Trophoblast cell (in vitro differentiated cells and primary cell): ENCODE measurements at regions not wholly inside any gene's neighbourhood (a gene's known extent, or its start where the extent isn't known, plus 50 kb on each side); places are given as distances from the start of the nearest gene placed in this dataset.

Experiments
- DNase-seq, 2 donors: peaks; one replicate each; pipeline ENCODE4 v3.0.0-alpha.2; 2016
- H2AFZ ChIP-seq: 2 replicates; pipeline ENCODE4 v1.6.1; 2013; ENCODE audit warnings: low read length, moderate library complexity, mild to moderate bottlenecking; ENCODE audit not compliant: insufficient read depth, poor library complexity
- H2AK5ac ChIP-seq: 2 replicates; pipeline ENCODE4 v1.6.1; 2013; ENCODE audit warnings: mild to moderate bottlenecking, low read length
- H2BK120ac ChIP-seq: 2 replicates; pipeline ENCODE4 v1.6.1; 2013; ENCODE audit warnings: low read length, mild to moderate bottlenecking, moderate library complexity; ENCODE audit not compliant: insufficient read depth, poor library complexity
- H2BK12ac ChIP-seq: 2 replicates; pipeline ENCODE4 v1.6.1; 2013; ENCODE audit warnings: mild to moderate bottlenecking, low read length, moderate library complexity
- H2BK5ac ChIP-seq: 2 replicates; pipeline ENCODE4 v1.6.1; 2013; ENCODE audit warnings: low read length, low read depth, moderate library complexity, mild to moderate bottlenecking; ENCODE audit not compliant: poor library complexity
- H3K14ac ChIP-seq: 2 replicates; pipeline ENCODE4 v1.6.1; 2013; ENCODE audit warnings: mild to moderate bottlenecking, low read length
- H3K18ac ChIP-seq: 2 replicates; pipeline ENCODE4 v1.6.1; 2013; ENCODE audit warnings: mild to moderate bottlenecking, low read length
- H3K23ac ChIP-seq: 2 replicates; pipeline ENCODE4 v1.6.1; 2013; ENCODE audit warnings: low read length
- H3K27ac ChIP-seq: 2 replicates; pipeline ENCODE4 v1.5.1; 2013; ENCODE audit warnings: low read depth, mild to moderate bottlenecking, inconsistent platforms, low read length, moderate library complexity
- H3K27me3 ChIP-seq: 2 replicates; pipeline ENCODE4 v1.6.1; 2013; ENCODE audit warnings: inconsistent platforms, mild to moderate bottlenecking, low read length, moderate library complexity; ENCODE audit not compliant: insufficient read depth
- H3K36me3 ChIP-seq, 2 experiments: 1 replicate in 1 of 2; 2 replicates in 1 of 2; pipeline ENCODE4 v1.6.1; 2013; ENCODE audit warnings: low read length in 2 of 2, mild to moderate bottlenecking in 2 of 2, moderate library complexity in 1 of 2; ENCODE audit not compliant: insufficient read depth in 2 of 2, control insufficient read depth in 1 of 2
- H3K4ac ChIP-seq: 2 replicates; pipeline ENCODE4 v1.6.1; 2013; ENCODE audit warnings: low read depth, mild to moderate bottlenecking, low read length, moderate library complexity
- H3K4me1 ChIP-seq, 2 experiments: 1 replicate in 1 of 2; 2 replicates in 1 of 2; pipeline ENCODE4 v1.6.1; 2013; ENCODE audit warnings: low read length in 2 of 2, mild to moderate bottlenecking in 2 of 2, moderate library complexity in 1 of 2; ENCODE audit not compliant: insufficient read depth in 2 of 2, control insufficient read depth in 1 of 2
- H3K4me2 ChIP-seq: 2 replicates; pipeline ENCODE4 v1.6.1; 2013; ENCODE audit warnings: inconsistent platforms, mild to moderate bottlenecking, low read length, moderate library complexity
- H3K4me3 ChIP-seq: 2 replicates; pipeline ENCODE4 v1.5.1; 2013; ENCODE audit warnings: mild to moderate bottlenecking, low read depth, low read length, inconsistent platforms
- H3K79me1 ChIP-seq: one replicate; pipeline ENCODE4 v1.6.1; 2013; ENCODE audit warnings: low read length
- H3K79me2 ChIP-seq: 2 replicates; pipeline ENCODE4 v1.6.1; 2013; ENCODE audit warnings: low read length, mild to moderate bottlenecking; ENCODE audit not compliant: control insufficient read depth, insufficient read depth, poor library complexity
- H3K9ac ChIP-seq: 2 replicates; pipeline ENCODE4 v1.6.1; 2013; ENCODE audit warnings: mild to moderate bottlenecking, low read length
- H3K9me3 ChIP-seq: 2 replicates; pipeline ENCODE4 v1.6.1; 2013; ENCODE audit warnings: low read depth, mild to moderate bottlenecking, control low read depth, inconsistent platforms, low read length; ENCODE audit not compliant: insufficient read depth
- H4K12ac ChIP-seq: 2 replicates; pipeline ENCODE4 v1.6.1; 2013; ENCODE audit warnings: low read depth, mild to moderate bottlenecking, low read length, moderate library complexity
- H4K8ac ChIP-seq: 2 replicates; pipeline ENCODE4 v1.6.1; 2013; ENCODE audit warnings: low read depth, mild to moderate bottlenecking, low read length, moderate library complexity
- H4K91ac ChIP-seq: one replicate; pipeline ENCODE4 v1.6.1; 2013; ENCODE audit warnings: low read depth, mild to moderate bottlenecking, low read length, moderate library complexity
- WGBS: extraction: QIAGEN DNeasy Blood & Tissue Kit; methylation state at CpG from one replicate; pipeline ENCODE4 v1.1.7; 2013; ENCODE audit warnings: missing lambda C conversion rate; ENCODE audit not compliant: insufficient read length, insufficient coverage; ENCODE audit errors: extremely low coverage; 5-methylcytosine and 5-hydroxymethylcytosine counted together

DNA sequence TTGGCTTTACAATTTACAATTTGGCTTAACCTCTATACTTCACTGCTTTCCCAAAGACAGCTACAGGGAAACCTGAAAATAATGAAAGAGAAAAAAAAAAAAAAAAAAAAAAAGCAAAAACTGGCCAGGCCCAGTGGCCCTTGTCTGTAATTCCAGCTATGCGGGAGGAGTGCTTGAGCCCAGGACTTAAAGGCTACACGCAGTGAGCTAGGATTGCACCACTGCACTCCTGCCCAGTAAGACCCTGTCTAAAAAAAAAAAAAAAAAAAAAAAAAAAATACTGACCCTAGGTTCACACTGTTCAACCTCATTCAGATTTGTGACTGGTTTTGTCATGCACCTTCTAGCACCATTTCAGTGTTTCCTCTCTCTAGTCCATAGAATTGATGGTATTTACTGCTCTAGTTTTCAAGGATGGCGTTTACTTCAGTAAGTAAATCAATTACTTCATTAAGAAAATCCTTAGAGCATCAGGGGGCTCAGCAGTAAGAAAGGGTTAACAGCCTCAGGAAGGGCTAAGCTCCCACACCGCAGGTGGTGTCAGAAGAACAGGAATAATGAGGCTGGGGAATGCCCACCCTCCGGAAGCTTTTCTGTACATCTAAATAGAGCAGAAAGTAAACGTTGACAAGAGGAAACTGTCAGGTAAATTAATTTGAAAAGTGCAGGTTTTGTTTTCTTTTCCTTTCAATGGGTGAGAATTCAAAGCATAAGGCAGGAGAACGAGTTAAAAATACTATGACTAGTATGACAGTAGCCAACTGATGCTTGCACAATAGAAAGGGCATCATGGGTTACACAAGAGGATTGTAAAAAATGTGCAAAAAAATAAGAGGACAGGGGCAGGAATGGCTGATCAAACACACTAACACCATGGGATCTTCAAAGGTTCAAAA is 115.0 kb upstream of the MDM1 start:
- H3K4me2 ChIP-seq, result no peak overlapping the region
- no peak overlapping the region for H3K23ac ChIP-seq

DNA sequence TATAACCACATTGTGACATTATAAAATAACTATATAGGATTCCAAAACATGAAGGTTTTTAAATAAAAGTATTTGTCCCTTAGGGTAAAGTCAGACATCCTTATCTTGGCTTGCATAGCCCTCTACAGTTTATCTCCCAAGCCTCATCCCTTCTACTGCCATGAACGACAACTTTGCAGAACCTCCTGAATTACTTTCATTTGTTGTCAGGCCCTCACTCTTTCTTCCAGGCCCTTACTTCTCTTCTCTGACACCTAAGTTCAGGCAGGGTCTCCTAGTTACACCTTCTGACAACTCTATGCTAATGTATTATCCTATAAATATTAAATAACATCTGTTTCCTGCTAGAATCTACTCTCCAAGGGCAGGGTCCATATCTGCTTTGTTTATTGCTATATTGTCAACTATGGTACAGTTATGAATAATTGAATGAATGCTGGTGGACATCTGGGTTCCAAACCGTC is 115.7 kb upstream of the MDM1 start:
- H3K9ac ChIP-seq, result no peak overlapping the region
- peaks cover 1% of the 10 kb centered on the region for H3K79me2 ChIP-seq
- no peaks in the 10 kb centered on the region for H3K27me3 ChIP-seq
- no peak overlapping the region for H3K14ac ChIP-seq
- no peak overlapping the region for H3K23ac ChIP-seq
- H3K79me1 ChIP-seq, result peaks cover 2% of the 10 kb centered on the region
- DNase-seq, result no peak
- no peak overlapping the region for H3K4me3 ChIP-seq
- no peak overlapping the region for H2BK12ac ChIP-seq
- H3K18ac ChIP-seq, result no peak overlapping the region
- peaks cover 2 to 4% of the 10 kb centered on the region in 2 experiments for H3K4me1 ChIP-seq
- H2BK120ac ChIP-seq, result no peak overlapping the region
- no peaks in the 10 kb centered on the region for H3K9me3 ChIP-seq
- H4K8ac ChIP-seq, result no peak overlapping the region
- no CpG with 5 or more reads among the region's 2 CpGs for WGBS
- H2AK5ac ChIP-seq, result no peak overlapping the region
- no peaks in the 10 kb centered on the region for H3K36me3 ChIP-seq
- no peak overlapping the region for H2BK5ac ChIP-seq
- no peak overlapping the region for H3K4ac ChIP-seq
- no peak overlapping the region for H2AFZ ChIP-seq
- H4K91ac ChIP-seq, result no peak overlapping the region
- H4K12ac ChIP-seq, result no peak overlapping the region
- H3K4me2 ChIP-seq, result no peak overlapping the region
- no peak overlapping the region for H3K27ac ChIP-seq

More for the DNA sequence above, 115.0 kb upstream of the MDM1 start:
- Histone ChIP-seq H4K8ac (no peak overlapping the region), H2AFZ (no peak overlapping the region), H3K27me3 (no peaks in the 10 kb centered on the region), H3K79me2 (peaks cover 1% of the 10 kb centered on the region), H3K27ac (peak overlapping the region; percentile 6), H4K12ac (no peak overlapping the region), H2AK5ac (no peak overlapping the region), H2BK5ac (no peak overlapping the region), H2BK12ac (no peak overlapping the region), H3K79me1 (peaks cover 2% of the 10 kb centered on the region), H3K36me3 (no peaks in the 10 kb centered on the region), H3K18ac (no peak overlapping the region), H3K4ac (no peak overlapping the region), H2BK120ac (no peak overlapping the region), H3K14ac (no peak overlapping the region), H3K4me1 (peaks cover 2 to 4% of the 10 kb centered on the region in 2 experiments), H3K4me3 (no peak overlapping the region), H3K9me3 (no peaks in the 10 kb centered on the region), H4K91ac (no peak overlapping the region), H3K9ac (no peak overlapping the region)
- WGBS, result no CpG with 5 or more reads among the region's 7 CpGs
- peak; percentile 42 to 85 for DNase-seq

DNA sequence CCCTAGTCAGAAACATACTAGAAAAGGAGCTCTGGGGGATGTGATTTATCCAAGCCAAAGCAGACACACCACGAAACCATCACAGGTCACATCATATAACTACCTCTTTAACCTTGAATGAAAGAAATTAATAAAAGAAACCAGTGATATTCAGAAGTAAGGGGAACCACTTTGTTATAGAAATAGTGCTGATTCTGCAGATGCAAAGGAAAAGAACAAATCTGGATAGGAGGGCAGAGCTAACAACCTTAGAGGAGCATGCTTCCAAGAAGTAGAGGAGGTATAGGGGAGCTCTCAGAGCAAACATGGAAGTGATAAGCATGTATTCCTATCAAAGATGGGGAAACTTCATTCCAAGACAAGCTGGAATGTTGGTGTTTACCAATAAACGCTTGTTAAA is 117.0 kb upstream of the MDM1 start:
- Histone ChIP-seq H3K36me3 (no peaks in the 10 kb centered on the region), H2AFZ (no peak overlapping the region), H3K4ac (no peak overlapping the region), H3K27me3 (no peaks in the 10 kb centered on the region), H3K4me3 (no peak overlapping the region), H3K9me3 (no peaks in the 10 kb centered on the region), H3K79me2 (peaks cover 1% of the 10 kb centered on the region), H2BK120ac (no peak overlapping the region), H3K79me1 (peaks cover 2% of the 10 kb centered on the region), H2AK5ac (no peak overlapping the region), H3K4me2 (no peak overlapping the region), H3K23ac (no peak overlapping the region), H3K4me1 (peaks cover 2 to 4% of the 10 kb centered on the region in 2 experiments), H3K18ac (no peak overlapping the region), H2BK12ac (no peak overlapping the region), H4K12ac (no peak overlapping the region), H3K9ac (no peak overlapping the region), H3K27ac (no peak overlapping the region), H2BK5ac (no peak overlapping the region), H4K8ac (no peak overlapping the region), H3K14ac (no peak overlapping the region), H4K91ac (no peak overlapping the region)
- DNase-seq, result no peak
- WGBS, result no CpG with 5 or more reads among the region's 2 CpGs

DNA sequence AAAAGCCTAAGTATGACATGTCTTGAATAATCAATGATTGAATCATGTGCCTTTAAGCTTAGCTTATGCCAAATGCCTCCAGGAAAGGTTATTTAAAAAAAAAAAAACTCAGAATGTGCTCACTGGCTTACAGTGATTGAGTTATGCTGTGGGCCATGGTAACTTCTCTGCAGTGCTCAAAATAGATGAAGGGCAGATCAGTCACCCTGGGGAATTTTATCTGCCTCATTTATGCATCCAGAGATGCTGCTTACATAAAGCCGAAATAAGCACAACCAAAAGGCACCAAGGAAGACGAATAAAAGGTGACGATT is 118.7 kb upstream of the MDM1 start:
- Histone ChIP-seq H3K4me2 (no peak overlapping the region), H3K9me3 (no peaks in the 10 kb centered on the region), H2AK5ac (no peak overlapping the region), H3K23ac (no peak overlapping the region), H3K36me3 (no peaks in the 10 kb centered on the region), H3K4me1 (peaks cover 2 to 4% of the 10 kb centered on the region in 2 experiments), H3K4ac (no peak overlapping the region), H3K79me2 (peaks cover 1% of the 10 kb centered on the region), H2BK5ac (no peak overlapping the region), H4K8ac (no peak overlapping the region), H3K79me1 (peaks cover 2% of the 10 kb centered on the region), H3K27ac (no peak overlapping the region), H4K91ac (no peak overlapping the region), H2BK120ac (no peak overlapping the region), H2AFZ (no peak overlapping the region), H3K4me3 (no peak overlapping the region), H3K27me3 (no peaks in the 10 kb centered on the region), H3K14ac (no peak overlapping the region), H3K18ac (no peak overlapping the region), H2BK12ac (no peak overlapping the region), H4K12ac (no peak overlapping the region), H3K9ac (no peak overlapping the region)
- WGBS, result no CpG with 5 or more reads among the region's 3 CpGs
- DNase-seq, result peak in 1 of 2 donors; percentile 24
